HL-60 (cell line): ENCODE measurements at regions not wholly inside any gene's neighbourhood (a gene's known extent, or its start where the extent isn't known, plus 50 kb on each side); places are given as distances from the start of the nearest gene placed in this dataset.
"Not testable (repeated sequence)": the region's sequence is repeated elsewhere in the genome, so short reads cannot be mapped to it uniquely, and the experiment has no call there.

Experiments used
- CTCF ChIP-seq: IDR thresholded peaks from one replicate; pipeline ENCODE4 v1.5.1; 2011; ENCODE audit warnings: low read length, control low read depth, inconsistent platforms; ENCODE audit not compliant: insufficient read depth
- REST ChIP-seq: IDR thresholded peaks from 2 replicates; pipeline ENCODE4 v1.6.1; 2012; ENCODE audit warnings: low read depth; ENCODE audit not compliant: insufficient replicate concordance

- TF ChIP-seq CTCF, REST: not testable (repeated sequence)
Observed at GRCh38 chr2:64937314-64937686, 51.9 kb upstream of the SLC1A4 start.
